H1 (cell line): ENCODE measurements at regions not wholly inside any gene's neighbourhood (a gene's known extent, or its start where the extent isn't known, plus 50 kb on each side); places are given as distances from the start of the nearest gene placed in this dataset.

ENCODE experiments used
- CTCF ChIA-PET: fragments of 300-600 bp; sonication (Branson Sonifier 250); formaldehyde crosslinking; loops from one replicate; lab custom pipeline; 2021; ENCODE audit not compliant: partially characterized antibody; lab: Charles Lee
- POLR2A ChIA-PET: fragments of 300-600 bp; sonication (Branson Sonifier 250); formaldehyde crosslinking; loops from one replicate; lab custom pipeline; 2021; ENCODE audit warnings: inconsistent platforms; ENCODE audit not compliant: partially characterized antibody; lab: Charles Lee
- DNase-seq, 2 experiments: peaks; one replicate each; pipeline versions ENCODE4 v3.0.0 to v3.0.0-alpha.2; 2010 to 2022; ENCODE audit warnings: low spot score in 2 of 2, low read depth in 1 of 2, mixed read lengths in 1 of 2
- FAIRE-seq: peaks from 2 replicates; lab custom pipeline; 2011; peaks lifted over from hg19 to GRCh38; lab: Jason Lieb, UNC
- H2AFZ ChIP-seq: 2 replicates; pipeline ENCODE4 v1.8.1; 2012; ENCODE audit warnings: low read length, inconsistent platforms
- H2AK5ac ChIP-seq: 2 replicates; pipeline ENCODE4 v1.6.1; 2013; ENCODE audit warnings: low read depth, low read length
- H2BK120ac ChIP-seq: replicated peaks from 2 replicates; pipeline ENCODE3; 2013; ENCODE audit warnings: low read depth, low read length, inconsistent platforms
- H2BK12ac ChIP-seq: 2 replicates; pipeline ENCODE4 v1.6.1; 2013; ENCODE audit warnings: low read depth, low read length
- H2BK15ac ChIP-seq: 2 replicates; pipeline ENCODE4 v1.6.1; 2013; ENCODE audit warnings: low read length
- H2BK20ac ChIP-seq: 2 replicates; pipeline ENCODE4 v1.6.1; 2013; ENCODE audit warnings: low read length
- H2BK5ac ChIP-seq: 2 replicates; pipeline ENCODE4 v1.6.1; 2013; ENCODE audit warnings: low read depth, low read length
- H3K14ac ChIP-seq: 2 replicates; pipeline ENCODE4 v1.6.1; 2013; ENCODE audit warnings: inconsistent platforms; ENCODE audit not compliant: insufficient read length
- H3K18ac ChIP-seq: 2 replicates; pipeline ENCODE4 v1.6.1; 2013; ENCODE audit warnings: low read length; ENCODE audit errors: extremely low read depth
- H3K23ac ChIP-seq: 2 replicates; pipeline ENCODE4 v1.6.1; 2013; ENCODE audit warnings: inconsistent platforms; ENCODE audit not compliant: insufficient read length
- H3K23me2 ChIP-seq: 2 replicates; pipeline ENCODE4 v1.6.1; 2013; ENCODE audit warnings: low read depth, low read length
- H3K27ac ChIP-seq: 2 replicates; pipeline ENCODE4 v1.6.1; 2011; ENCODE audit warnings: low read depth, low read length, inconsistent platforms
- H3K27me3 ChIP-seq, 4 experiments: replicated peaks in 1 of 4; 1 replicate in 1 of 4; 2 replicates in 3 of 4; pipeline versions ENCODE4 v1.6.1 to v1.8.1; 2011 to 2013; ENCODE audit warnings: low read length in 3 of 4, mild to moderate bottlenecking in 3 of 4, inconsistent platforms in 2 of 4, mixed read lengths in 2 of 4, moderate library complexity in 1 of 4; ENCODE audit not compliant: control insufficient read depth in 3 of 4, insufficient read depth in 3 of 4; ENCODE audit errors: extremely low read depth in 1 of 4
- H3K36me3 ChIP-seq, 4 experiments: 2 replicates each; pipeline versions ENCODE4 v1.6.1 to v1.8.1; 2011 to 2013; ENCODE audit warnings: mild to moderate bottlenecking in 4 of 4, low read length in 3 of 4, moderate library complexity in 2 of 4, control low read depth in 1 of 4, inconsistent platforms in 1 of 4; ENCODE audit not compliant: insufficient read depth in 4 of 4, control insufficient read depth in 2 of 4
- H3K4ac ChIP-seq: replicated peaks from 2 replicates; pipeline ENCODE3; 2013; ENCODE audit warnings: low read length, low read depth, mixed read lengths, inconsistent platforms; ENCODE audit not compliant: insufficient read length
- H3K4me1 ChIP-seq, 4 experiments: replicated peaks in 1 of 4; 1 replicate in 1 of 4; 2 replicates in 3 of 4; pipeline versions ENCODE4 v1.6.1 to v1.8.1; 2011 to 2013; ENCODE audit warnings: low read length in 3 of 4, inconsistent platforms in 2 of 4, mixed read lengths in 1 of 4; ENCODE audit not compliant: insufficient read depth in 4 of 4, control insufficient read depth in 3 of 4
- H3K4me2 ChIP-seq, 2 experiments: 2 replicates each; pipeline versions ENCODE4 v1.6.1 to v1.8.1; 2011 to 2013; ENCODE audit warnings: low read depth in 2 of 2, low read length in 2 of 2, control low read depth in 1 of 2, inconsistent platforms in 1 of 2, mild to moderate bottlenecking in 1 of 2; ENCODE audit not compliant: insufficient read depth in 1 of 2
- H3K4me3 ChIP-seq, 4 experiments: fragments of 200-600, 300-600 bp in 1 of 4; sonication (generic), shearing (Covaris generic), sonication (Bioruptor Twin) in 1 of 4; 2 replicates each; pipeline versions ENCODE4 v1.5.1 to v1.8.1; 2011 to 2016; ENCODE audit warnings: low read length in 4 of 4, low read depth in 3 of 4, control low read depth in 2 of 4, inconsistent platforms in 2 of 4, mild to moderate bottlenecking in 2 of 4, mixed read lengths in 1 of 4, moderate library complexity in 1 of 4; ENCODE audit not compliant: insufficient read depth in 2 of 4; ENCODE audit errors: extremely low read depth in 1 of 4
- H3K56ac ChIP-seq: replicated peaks from 2 replicates; pipeline ENCODE3; 2013; ENCODE audit warnings: low read depth, mild to moderate bottlenecking, mixed read lengths, low read length, inconsistent platforms; ENCODE audit not compliant: insufficient read length
- H3K79me1 ChIP-seq: 2 replicates; pipeline ENCODE4 v1.6.1; 2013; ENCODE audit warnings: low read depth, low read length, control low read depth
- H3K79me2 ChIP-seq, 2 experiments: 2 replicates each; pipeline versions ENCODE4 v1.6.1 to v1.8.1; 2012 to 2013; ENCODE audit warnings: low read length in 2 of 2, mild to moderate bottlenecking in 2 of 2, inconsistent platforms in 1 of 2; ENCODE audit not compliant: insufficient read depth in 2 of 2, control insufficient read depth in 1 of 2
- H3K9ac ChIP-seq, 4 experiments: replicated peaks in 1 of 4; 1 replicate in 1 of 4; 2 replicates in 3 of 4; pipeline versions ENCODE4 v1.6.1 to v1.8.1; 2011 to 2013; ENCODE audit warnings: low read depth in 3 of 4, low read length in 3 of 4, control low read depth in 2 of 4, mild to moderate bottlenecking in 2 of 4, moderate library complexity in 2 of 4, inconsistent platforms in 1 of 4; ENCODE audit errors: extremely low read depth in 1 of 4
- H3K9me3 ChIP-seq, 2 experiments: 2 replicates each; pipeline versions ENCODE4 v1.6.1 to v1.8.1; 2012 to 2013; ENCODE audit warnings: mild to moderate bottlenecking in 2 of 2, moderate library complexity in 2 of 2, control low read depth in 1 of 2, inconsistent platforms in 1 of 2, low read depth in 1 of 2, low read length in 1 of 2, mixed read lengths in 1 of 2; ENCODE audit not compliant: insufficient read depth in 2 of 2
- H4K20me1 ChIP-seq, 2 experiments: replicated peaks in 1 of 2; 2 replicates each; pipeline versions ENCODE3 to v1.8.1; 2011 to 2013; ENCODE audit warnings: inconsistent platforms in 2 of 2, low read length in 2 of 2, mild to moderate bottlenecking in 1 of 2; ENCODE audit not compliant: insufficient read depth in 2 of 2, control insufficient read depth in 1 of 2
- H4K5ac ChIP-seq: 2 replicates; pipeline ENCODE4 v1.6.1; 2013; ENCODE audit warnings: low read length, low read depth, mixed read lengths, inconsistent platforms; ENCODE audit not compliant: insufficient read length
- H4K8ac ChIP-seq: 2 replicates; pipeline ENCODE4 v1.8.0; 2013; ENCODE audit warnings: mild to moderate bottlenecking, moderate library complexity, low read length, inconsistent platforms; ENCODE audit not compliant: insufficient read depth; ENCODE audit errors: extremely low read depth
- H4K91ac ChIP-seq: replicated peaks from 2 replicates; pipeline ENCODE3; 2013; ENCODE audit warnings: low read length, mixed read lengths, inconsistent platforms; ENCODE audit not compliant: insufficient read length
- ASH2L ChIP-seq: fragments of 200-600, 300-600 bp; sonication (generic); IDR thresholded peaks from one replicate; pipeline ENCODE4 v1.7.1; 2017; ENCODE audit warnings: low read length
- BRCA1 ChIP-seq: IDR thresholded peaks from 2 replicates; pipeline ENCODE4 v1.6.1; 2012; ENCODE audit warnings: low read depth, low read length, improper control_type of control experiment
- CREB1 ChIP-seq: IDR thresholded peaks from 2 replicates; pipeline ENCODE4 v1.6.1; 2012; ENCODE audit warnings: inconsistent platforms
- FOSL1 ChIP-seq: IDR thresholded peaks from 2 replicates; pipeline ENCODE4 v1.6.1; 2011; ENCODE audit warnings: mild to moderate bottlenecking, low read depth, low read length, moderate library complexity; ENCODE audit not compliant: insufficient read depth
- HDAC2 ChIP-seq, 2 experiments: fragments of 300-600 bp in 1 of 2; sonication (generic) in 1 of 2; IDR thresholded peaks; 2 replicates each; pipeline ENCODE4 v1.6.1; 2011 to 2012; ENCODE audit warnings: low read depth in 2 of 2, low read length in 2 of 2, mild to moderate bottlenecking in 2 of 2, moderate library complexity in 2 of 2, borderline replicate concordance in 1 of 2, inconsistent platforms in 1 of 2
- JUN ChIP-seq: IDR thresholded peaks from 2 replicates; pipeline ENCODE4 v1.6.1; 2011; ENCODE audit warnings: low read depth, mild to moderate bottlenecking, improper control_type of control experiment, low read length
- JUND ChIP-seq: IDR thresholded peaks from 2 replicates; pipeline ENCODE4 v1.6.1; 2011; ENCODE audit warnings: mild to moderate bottlenecking, improper control_type of control experiment, low read length
- SIRT6 ChIP-seq: IDR thresholded peaks from one replicate; pipeline ENCODE4 v1.7.1; 2012; ENCODE audit warnings: low read length, inconsistent platforms
- SRF ChIP-seq: IDR thresholded peaks from 2 replicates; pipeline ENCODE4 v1.6.1; 2011; ENCODE audit warnings: mild to moderate bottlenecking, low read depth, low read length, moderate library complexity
- TAF1 ChIP-seq: IDR thresholded peaks from 2 replicates; pipeline ENCODE4 v1.6.1; 2011; ENCODE audit warnings: mild to moderate bottlenecking, low read depth, low read length
- ZNF274 ChIP-seq: IDR thresholded peaks from 2 replicates; pipeline ENCODE4 v1.7.0; 2012; ENCODE audit warnings: low read length, borderline replicate concordance; ENCODE audit errors: extremely low read depth
- WGBS, 2 experiments: shearing (Covaris generic) in 1 of 2; methylation state at CpG; one replicate each; pipeline versions ENCODE4 v1.1.6 to v1.1.7; 2013 to 2015; ENCODE audit warnings: low lambda C conversion rate in 2 of 2, mixed read lengths in 2 of 2, inconsistent platforms in 1 of 2, low coverage in 1 of 2, missing lambda C conversion rate in 1 of 2; ENCODE audit not compliant: insufficient replicate concordance in 2 of 2, insufficient coverage in 1 of 2, insufficient read length in 1 of 2; ENCODE audit errors: extremely low coverage in 1 of 2, missing lambda C conversion rate in 1 of 2; 5-methylcytosine and 5-hydroxymethylcytosine counted together

GRCh38 chr2:8312861-8313830 lies 368.7 kb upstream of the ID2 start:
- Histone ChIP-seq H3K14ac (no peak overlapping the region), H4K8ac (no peak overlapping the region), H2BK20ac (no peak overlapping the region), H2AK5ac (no peak overlapping the region), H2BK5ac (no peak overlapping the region), H3K27me3 (no peaks in the 10 kb centered on the region; a peak in 1 of 7 replicates), H3K4ac (no peak overlapping the region), H4K20me1 (no peaks in the 10 kb centered on the region), H3K4me2 (no peak overlapping the region), H3K4me3 (no peak overlapping the region), H2BK15ac (no peak overlapping the region), H2BK12ac (no peak overlapping the region), H3K79me2 (no peaks in the 10 kb centered on the region), H3K18ac (no peak overlapping the region), H3K56ac (no peak overlapping the region), H4K5ac (no peak overlapping the region), H4K91ac (no peak overlapping the region), H3K79me1 (no peaks in the 10 kb centered on the region), H3K9me3 (no peaks in the 10 kb centered on the region), H3K27ac (no peak overlapping the region), H3K9ac (no peak overlapping the region; a peak in 1 of 7 replicates), H2BK120ac (no peak overlapping the region), H3K23me2 (no peaks in the 10 kb centered on the region; the same call in 1 of the 2 replicates), H3K36me3 (no peaks in the 10 kb centered on the region), H3K4me1 (peaks cover 0 to 8% (median 5%) of the 10 kb centered on the region in 4 experiments; a peak in 3 of 7 replicates), H2AFZ (no peak overlapping the region), H3K23ac (no peak overlapping the region)
- ChIA-PET CTCF (interaction anchor here (0.6 to 1.3 kb wide), 3 partner anchors 9 to 29 kb away, joined by 4 to 6 read pairs (median 4); no protein-coding TSS in a partner anchor), POLR2A (no interaction called here)
- WGBS, 2 experiments = 89% methylated on average over 8 of the region's 8 CpGs; no CpG with 5 or more reads in 1 of the 2 experiments
- no peak for FAIRE-seq
- peak in 1 of 2 experiments; percentile 14 for DNase-seq
- TF ChIP-seq FOSL1 (no peak), BRCA1 (no peak), ZNF274 (no peak), JUND (no peak), JUN (no peak), CREB1 (no peak), SIRT6 (no peak), HDAC2 (IDR thresholded peaks at IDR 0.05; ENCODE audit: borderline replicate concordance in 1 of 2, low read depth in 2 of 2, low read length in 2 of 2) (no peak), ASH2L (no peak), SRF (no peak), TAF1 (no peak)
